Psoas muscle (tissue), 7 donors: ENCODE measurements at regions not wholly inside any gene's neighbourhood (a gene's known extent, or its start where the extent isn't known, plus 50 kb on each side); places are given as distances from the start of the nearest gene placed in this dataset.

Experiments
- ATAC-seq, 4 donors: fragments of 200-7000 bp; cut with Tn5 transposase; one replicate each; pipeline ENCODE4 v1.9.1; 2020; ENCODE audit warnings: moderate library complexity in 3 of 4, mild to moderate bottlenecking in 2 of 4
- DNase-seq, 2 donors: peaks; one replicate each; pipeline ENCODE4 v3.0.0-alpha.2; 2020
- H3K27ac ChIP-seq: fragments of 200-600 bp; one replicate; pipeline ENCODE4 v1.8.0; 2022
- H3K27me3 ChIP-seq, 3 donors: fragments of 200-600 bp in 1 of 3; one replicate each; pipeline versions ENCODE4 v1.6.1 to v1.8.0; 2013 to 2022; ENCODE audit warnings: low read length in 2 of 3, mild to moderate bottlenecking in 2 of 3, moderate library complexity in 1 of 3; ENCODE audit not compliant: insufficient read depth in 3 of 3
- H3K36me3 ChIP-seq, 2 donors: fragments of 200-600 bp in 1 of 2; one replicate each; pipeline versions ENCODE4 v1.6.1 to v1.8.0; 2013 to 2022; ENCODE audit warnings: low read depth in 1 of 2, mild to moderate bottlenecking in 1 of 2, moderate library complexity in 1 of 2; ENCODE audit not compliant: insufficient read depth in 1 of 2
- H3K4me1 ChIP-seq: fragments of 200-600 bp; one replicate; pipeline ENCODE4 v1.8.0; 2022
- H3K4me3 ChIP-seq: fragments of 200-600 bp; one replicate; pipeline ENCODE4 v1.8.0; 2022; ENCODE audit warnings: mild to moderate bottlenecking
- H3K9me3 ChIP-seq: fragments of 200-600 bp; one replicate; pipeline ENCODE4 v1.8.0; 2022
- CTCF ChIP-seq: fragments of 200-600 bp; IDR thresholded peaks from one replicate; pipeline ENCODE4 v1.8.0; 2022; ENCODE audit warnings: antibody characterized with exemption
- WGBS, 3 donors: extraction: QIAGEN DNeasy Blood & Tissue Kit; methylation state at CpG; one replicate each; pipeline versions ENCODE4 v1.1.6 to v1.1.7; 2013; 5-methylcytosine and 5-hydroxymethylcytosine counted together
- intact Hi-C, 2 donors: fragments of 100-400 bp; cut with DNase I; formaldehyde crosslinking; loops; one replicate each; pipeline versions ENCODE4 v1.11.0 to v1.14.2; 2022
- donor health status: healthy with polysubstance abuse.
- donor health status: DM: no; HTN: no; CAD: no; lungs with moderate emphysema.
- donor health status: Bipolar disorder and iron deficiency.
- donor health status: healthy.
- donor health status: DM: yes; HTN: yes; CAD: no.
- donor health status: DM: no; HTN: no; CAD: no.
- donor health status: DM: yes; HTN: yes; CAD: no.

- no peak for ATAC-seq
- WGBS, 3 donors, result 69 to 78% (median 73%) methylated on average over 8 of the region's 8 CpGs
- no peaks in the 10 kb centered on the region for H3K36me3 ChIP-seq
- H3K27ac ChIP-seq, result no peak overlapping the region
- no peaks in the 10 kb centered on the region for H3K9me3 ChIP-seq
- H3K27me3 ChIP-seq, result no peaks in the 10 kb centered on the region
- no peak for DNase-seq
- no peak for TF ChIP-seq CTCF
- H3K4me1 ChIP-seq, result peaks cover 17% of the 10 kb centered on the region
- intact Hi-C loops, result no loop called here
- H3K4me3 ChIP-seq, result no peak overlapping the region
Measured at GRCh38 chr3:81891055-81891895, 129.8 kb upstream of the GBE1 start.

- ATAC-seq, result peak in 3 of 4 donors; percentile 53 to 78 (median 62)
- Histone ChIP-seq H3K4me3 (peak overlapping the region; percentile 51), H3K4me1 (peaks cover 17% of the 10 kb centered on the region), H3K9me3 (no peaks in the 10 kb centered on the region), H3K36me3 (no peaks in the 10 kb centered on the region), H3K27ac (peak overlapping the region; percentile 53), H3K27me3 (no peaks in the 10 kb centered on the region)
- intact Hi-C loops, result no loop called here
- WGBS, 3 donors, result 25 to 31% (median 29%) methylated on average over 6 of the region's 6 CpGs
- no peak for TF ChIP-seq CTCF
- DNase-seq, result no peak
Measured at GRCh38 chr3:81888914-81889557, 127.6 kb upstream of the GBE1 start.

GRCh38 chr3:81887448-81887847 lies 126.0 kb upstream of the GBE1 start:
- Histone ChIP-seq H3K4me1 (peaks cover 17% of the 10 kb centered on the region), H3K27ac (no peak overlapping the region), H3K27me3 (no peaks in the 10 kb centered on the region), H3K36me3 (no peaks in the 10 kb centered on the region), H3K9me3 (no peaks in the 10 kb centered on the region), H3K4me3 (no peak overlapping the region)
- TF ChIP-seq CTCF, result no peak
- DNase-seq (no peak), ATAC-seq (no peak)
- intact Hi-C loops, result no loop called here

DNA sequence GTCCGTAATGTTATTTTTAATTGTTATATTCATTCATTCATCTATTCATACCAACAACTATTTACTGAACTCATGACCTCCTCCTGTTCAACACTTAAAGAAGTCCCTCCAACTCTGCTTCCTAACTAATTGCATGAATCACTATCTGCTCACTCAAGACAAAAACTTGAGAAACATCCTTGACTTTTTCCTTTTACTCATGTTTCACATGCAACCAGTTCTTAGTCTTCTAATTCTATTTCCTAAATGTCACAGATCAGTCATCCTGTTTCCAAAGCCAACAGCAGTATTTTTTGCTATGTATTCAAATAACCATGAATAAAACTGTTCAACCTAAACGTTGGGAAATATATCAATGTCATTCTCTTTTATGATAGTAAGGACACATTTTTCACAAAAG lies 124.6 kb upstream of the GBE1 start:
- no peak for ATAC-seq
- 69 to 78% (median 70%) methylated on average over 2 of the region's 2 CpGs for WGBS, 3 donors
- H3K36me3 ChIP-seq, result no peaks in the 10 kb centered on the region
- H3K9me3 ChIP-seq, result no peaks in the 10 kb centered on the region
- H3K4me1 ChIP-seq, result peaks cover 17% of the 10 kb centered on the region
- H3K27me3 ChIP-seq, result no peaks in the 10 kb centered on the region
- intact Hi-C loops, result no loop called here
- no peak overlapping the region for H3K27ac ChIP-seq
- no peak for TF ChIP-seq CTCF
- DNase-seq, result no peak
- no peak overlapping the region for H3K4me3 ChIP-seq
